GM19468 (cell line): ENCODE measurements at regions not wholly inside any gene's neighbourhood (a gene's known extent, or its start where the extent isn't known, plus 50 kb on each side); places are given as distances from the start of the nearest gene placed in this dataset.
A peak's percentile ranks its signal among the peaks of the same experiment; 100 is the strongest.

Experiments used
- ATAC-seq: cut with Tn5 transposase; IDR thresholded peaks from one replicate; pipeline ENCODE4 v1.9.1; 2021; ENCODE audit warnings: mild to moderate bottlenecking, moderate library complexity, moderate number of reproducible peaks; ENCODE audit not compliant: unreplicated experiment; ENCODE audit errors: extremely low read depth

DNA sequence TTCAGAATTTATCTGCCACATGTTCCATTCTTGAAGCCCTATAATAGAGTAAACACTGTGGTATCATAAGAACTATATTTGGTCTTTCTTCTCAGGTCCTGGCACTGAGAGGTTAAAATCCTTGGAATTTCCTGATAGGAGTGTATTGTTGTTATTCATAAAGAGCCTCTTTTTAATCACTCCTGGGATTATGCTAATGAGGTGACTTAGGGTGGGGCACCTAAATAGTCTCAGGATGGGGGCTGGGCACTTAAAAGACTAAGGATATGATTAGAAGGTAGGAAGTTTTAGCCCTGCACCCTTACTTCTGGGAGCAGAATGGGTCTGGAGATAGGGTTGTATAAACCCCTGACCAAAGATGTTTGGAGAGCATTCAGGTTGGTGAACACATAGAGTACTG is 755.2 kb upstream of the TENM4 start:
- no peak for ATAC-seq

DNA sequence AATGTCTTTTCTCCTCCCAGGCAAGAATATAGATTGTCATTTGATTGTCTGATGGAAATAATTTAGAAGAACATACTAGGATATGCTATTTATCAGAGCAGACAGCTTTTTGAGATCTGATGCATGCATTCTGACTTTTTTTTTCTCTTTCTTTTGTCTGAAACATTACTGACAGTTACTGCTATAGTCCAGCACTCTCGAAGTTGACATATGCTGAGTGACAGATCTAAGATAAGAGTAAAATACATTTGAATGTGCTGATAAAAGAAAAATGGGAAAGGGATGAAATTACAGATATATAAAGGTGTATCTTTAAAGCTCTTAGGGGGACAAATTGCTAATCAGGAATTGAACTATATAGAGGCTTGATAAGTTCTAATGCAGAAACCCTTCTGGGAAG is 753.8 kb upstream of the TENM4 start:
- no peak for ATAC-seq

DNA sequence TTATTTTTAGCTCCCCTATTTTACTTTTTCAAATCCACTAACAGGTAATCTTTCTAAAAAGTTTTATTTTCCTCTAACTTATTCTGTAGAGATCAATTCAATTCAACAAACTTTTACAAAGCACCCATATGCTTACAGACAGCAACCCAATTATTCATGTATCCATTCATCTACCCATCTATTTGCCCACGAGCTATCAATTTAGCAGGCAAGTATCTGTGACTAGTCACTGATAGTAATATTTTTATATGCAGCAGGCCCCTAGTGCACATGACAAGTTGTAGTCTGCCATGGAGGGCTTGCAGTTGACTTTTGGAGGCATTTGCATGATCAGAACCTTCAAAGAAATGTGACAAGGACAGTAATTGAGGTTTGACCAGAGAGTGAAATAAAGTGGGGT is 753.2 kb upstream of the TENM4 start:
- ATAC-seq, result no peak

- no peak for ATAC-seq
These were observed 747.3 kb upstream of the TENM4 start for GRCh38 chr11:80188076-80188627.

DNA sequence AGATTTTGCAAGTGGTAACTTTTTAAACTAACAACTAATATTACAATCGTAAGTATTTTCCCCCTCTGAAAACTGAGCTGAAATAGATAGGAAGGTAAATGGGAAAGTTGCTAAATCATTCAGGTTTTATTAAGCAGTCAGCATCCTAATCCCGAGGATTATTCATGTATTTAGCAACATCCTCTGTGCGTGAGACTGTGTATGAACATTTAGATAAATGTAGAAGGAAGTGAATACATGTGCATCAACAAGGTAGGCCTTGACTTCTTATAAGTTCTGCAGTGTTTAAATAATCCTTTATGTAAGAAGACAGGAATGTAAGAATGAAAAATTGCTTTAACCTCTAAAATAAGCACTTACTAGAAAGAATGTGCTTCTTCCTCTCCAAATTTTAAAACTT is 745.9 kb upstream of the TENM4 start:
- ATAC-seq, result no peak

GRCh38 chr11:80182901-80183300 is 742.1 kb upstream of the TENM4 start:
- ATAC-seq, result no peak

GRCh38 chr11:80173371-80174136 is 732.7 kb upstream of the TENM4 start:
- no peak for ATAC-seq

- ATAC-seq, result no peak
These were observed 728.0 kb upstream of the TENM4 start for GRCh38 chr11:80168796-80169195.

DNA sequence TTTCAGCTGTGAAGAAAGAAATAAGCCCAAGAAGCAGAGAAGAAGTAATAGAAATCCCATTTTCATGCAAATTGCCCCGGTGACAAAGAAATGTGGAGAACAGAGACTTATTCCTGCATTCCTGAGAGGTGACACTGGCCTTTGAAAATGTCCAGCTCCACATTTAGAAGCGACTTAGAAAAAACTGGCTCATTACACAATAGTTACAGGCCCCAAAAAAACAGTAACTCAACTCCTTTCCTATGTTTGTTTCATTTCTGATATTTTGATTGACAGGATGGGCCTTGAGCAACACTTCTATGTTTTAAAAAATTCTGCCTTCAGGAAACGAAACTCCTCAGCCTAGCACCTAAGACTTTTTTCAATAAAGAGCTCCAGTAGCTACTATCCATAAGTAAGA is 726.9 kb upstream of the TENM4 start:
- ATAC-seq, result no peak

DNA sequence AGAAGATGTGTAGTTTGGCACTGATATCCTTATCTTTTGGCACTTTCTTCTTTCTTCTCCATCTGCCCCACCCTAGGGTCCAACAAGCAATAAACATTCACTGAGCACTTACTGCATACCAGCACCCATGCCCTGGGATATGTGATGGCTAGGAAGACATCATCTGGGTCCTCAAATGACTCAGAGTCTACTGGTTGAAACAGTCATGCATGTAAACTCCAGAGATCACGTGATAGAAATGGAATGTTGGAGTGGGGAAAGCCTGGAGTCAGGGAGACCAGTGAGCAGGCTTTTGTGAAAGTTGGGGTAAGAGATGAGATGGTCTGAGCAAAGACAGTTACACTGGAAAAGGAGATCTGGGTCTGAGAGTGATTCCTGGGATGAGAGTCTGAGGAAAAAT is 724.9 kb upstream of the TENM4 start:
- ATAC-seq, result no peak

DNA sequence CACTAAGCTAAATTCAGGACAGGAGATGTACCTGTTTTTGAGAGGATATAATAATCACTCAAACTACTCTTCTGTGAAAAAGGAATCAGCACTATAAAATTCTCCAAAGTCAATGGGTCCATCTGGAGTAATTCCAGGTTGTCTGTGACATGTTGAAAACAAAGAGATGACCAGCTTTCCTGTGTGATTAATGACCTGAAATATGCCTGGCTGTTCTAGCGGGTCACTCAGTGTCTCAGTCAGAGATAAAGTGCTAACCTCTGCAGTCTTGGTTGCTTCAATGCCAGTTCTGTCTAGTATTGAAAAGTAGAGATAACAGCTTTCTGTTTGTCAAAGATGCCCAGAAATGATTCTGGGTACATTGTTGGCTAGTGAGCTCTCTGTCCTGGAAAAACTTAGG is 722.6 kb upstream of the TENM4 start:
- no peak for ATAC-seq

DNA sequence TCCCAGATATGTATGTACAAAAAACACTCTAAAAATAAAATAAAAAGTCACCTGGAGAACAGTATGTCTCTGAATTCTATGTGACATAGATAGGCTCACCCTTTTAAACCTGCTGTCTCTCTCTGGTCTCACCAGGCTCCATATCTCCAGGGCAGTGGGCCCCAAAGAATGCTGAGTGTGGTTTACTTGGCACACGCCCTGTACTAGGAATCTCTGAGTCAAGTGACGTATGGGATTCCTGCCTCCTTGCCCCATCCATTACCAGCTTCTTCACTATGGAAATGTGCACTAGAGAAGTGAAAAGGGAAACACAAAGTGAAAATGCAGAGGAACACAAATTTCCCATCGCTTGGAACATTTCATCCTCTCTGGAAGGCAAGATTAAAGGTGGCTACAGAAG is 722.2 kb upstream of the TENM4 start:
- ATAC-seq, result no peak

- no peak for ATAC-seq
These were observed 721.6 kb upstream of the TENM4 start for GRCh38 chr11:80162387-80162786.

DNA sequence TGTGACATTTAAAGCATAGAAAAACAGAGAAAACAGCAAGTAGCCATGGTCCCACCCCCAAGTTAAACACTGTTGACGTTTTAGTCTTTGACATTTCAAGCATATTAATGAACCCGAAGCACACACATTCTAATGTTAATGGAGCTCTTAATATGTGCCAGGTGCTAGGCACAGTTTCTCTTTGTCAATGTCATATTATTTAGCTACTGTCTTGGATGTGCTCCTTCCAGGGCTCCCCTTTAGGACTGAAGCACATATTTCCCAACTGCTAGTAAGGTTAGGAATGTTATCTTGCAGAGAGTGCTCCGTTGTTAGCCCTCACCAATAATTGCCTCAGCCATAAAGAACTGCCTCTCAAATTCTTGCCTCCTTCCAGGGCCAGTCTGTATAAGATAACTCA is 716.6 kb upstream of the TENM4 start:
- ATAC-seq, result no peak

DNA sequence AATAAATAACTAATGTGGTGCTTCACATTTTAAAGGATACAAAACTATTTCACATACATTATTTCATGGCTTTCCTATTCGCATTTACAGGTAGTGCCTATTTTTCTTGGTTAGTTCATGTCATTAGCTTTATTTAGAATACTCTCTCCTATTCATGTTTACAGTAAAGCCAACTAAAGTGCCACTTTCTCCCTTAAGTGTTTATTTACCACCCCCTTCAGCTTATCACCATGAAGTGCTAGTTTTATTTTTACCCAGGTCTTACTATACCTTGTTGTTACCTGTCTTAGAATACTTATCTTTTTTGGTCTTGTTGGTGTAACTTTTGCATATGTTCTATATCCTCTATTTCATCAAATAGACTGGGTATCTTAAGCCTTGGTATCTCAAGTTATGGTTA is 715.2 kb upstream of the TENM4 start:
- ATAC-seq, result no peak

- peak; percentile 72 for ATAC-seq
These were observed 714.7 kb upstream of the TENM4 start for GRCh38 chr11:80155412-80156017.

DNA sequence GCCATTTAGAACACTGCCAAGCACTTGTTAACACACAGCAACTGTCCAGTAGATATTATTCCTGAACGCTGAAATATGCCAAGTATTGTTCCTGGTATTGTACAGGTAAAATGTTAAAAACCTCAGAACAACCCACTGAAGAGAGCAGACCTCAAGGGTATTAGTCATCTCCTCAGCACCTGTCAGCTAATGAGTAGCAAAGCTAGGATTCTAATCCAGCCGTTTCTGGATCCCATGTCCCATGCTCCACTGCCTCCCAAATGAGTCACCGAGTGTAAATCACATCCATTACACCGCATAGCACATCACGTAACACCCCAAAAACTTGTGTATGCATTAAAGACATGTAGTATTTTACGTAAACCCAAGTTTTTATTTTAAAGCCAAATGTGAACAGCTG is 705.4 kb upstream of the TENM4 start:
- ATAC-seq, result no peak

DNA sequence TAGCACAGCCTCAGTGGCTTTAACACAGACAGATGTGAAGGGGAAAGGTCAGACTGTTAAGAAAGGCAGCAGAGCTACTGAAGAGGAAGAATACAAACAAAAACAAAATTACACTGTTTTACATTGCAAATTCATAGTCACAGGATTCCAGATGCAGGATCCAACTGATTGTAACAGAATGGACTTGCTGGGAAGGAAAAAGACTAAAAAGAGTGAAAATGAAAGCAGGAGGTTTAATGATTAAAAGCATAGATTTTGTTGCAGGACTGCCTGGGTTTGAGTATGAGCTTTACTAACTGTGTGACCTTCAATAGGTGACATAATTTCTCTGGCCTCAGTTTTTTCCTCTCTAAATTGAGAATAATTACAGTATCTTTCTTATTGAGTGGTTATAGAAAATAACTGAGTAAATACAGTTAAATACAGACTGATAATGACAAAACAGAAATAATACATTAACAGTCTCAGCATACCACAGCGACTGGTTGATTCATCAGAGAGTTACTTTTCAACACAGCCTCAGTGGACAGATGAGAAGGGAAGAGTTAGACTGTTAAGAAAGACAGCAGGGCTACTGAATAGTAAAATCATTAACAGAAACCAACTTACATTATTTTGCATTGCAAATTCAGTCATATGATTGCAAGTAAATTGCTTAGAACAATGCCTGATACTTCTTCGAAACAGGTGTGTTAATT is 704.2 kb upstream of the TENM4 start:
- no peak for ATAC-seq

DNA sequence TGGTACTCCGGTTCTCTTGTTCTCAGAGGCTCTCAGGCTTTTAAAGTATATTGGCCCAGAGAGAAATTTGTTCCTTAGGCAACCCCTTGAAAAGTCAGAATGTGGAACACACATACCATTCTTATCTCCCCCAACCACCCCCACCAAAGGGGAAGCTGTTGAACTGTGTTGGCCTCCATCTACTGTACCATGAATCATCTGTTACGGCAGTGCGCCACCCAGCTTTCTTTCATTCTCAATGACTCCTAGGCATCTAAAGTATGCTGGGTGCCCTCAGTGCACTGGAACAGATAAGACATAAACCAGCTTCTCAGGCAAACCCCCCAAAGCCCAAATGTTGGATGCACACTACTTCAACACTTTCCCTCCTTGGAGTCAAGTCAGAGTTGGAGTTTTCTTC is 696.2 kb upstream of the TENM4 start:
- ATAC-seq, result no peak

DNA sequence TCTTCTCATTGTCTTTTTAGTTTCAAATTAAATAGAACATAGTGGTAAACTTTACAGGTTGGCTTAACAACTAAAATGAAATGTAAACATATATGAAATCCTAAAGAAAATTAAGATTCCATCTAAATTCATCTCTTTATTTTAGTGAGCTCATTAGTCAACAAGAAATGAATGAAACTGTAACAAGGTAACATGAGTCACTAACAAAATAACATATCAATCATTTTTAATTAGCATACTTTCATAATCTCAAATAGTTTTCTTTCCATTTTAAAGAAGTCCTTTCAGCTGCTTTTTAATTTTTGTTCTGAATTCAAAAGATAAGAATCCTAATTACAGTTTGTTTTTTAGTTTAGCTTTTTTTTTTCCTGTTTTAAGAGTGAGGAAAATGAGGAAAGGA is 688.6 kb upstream of the TENM4 start:
- ATAC-seq, result no peak

DNA sequence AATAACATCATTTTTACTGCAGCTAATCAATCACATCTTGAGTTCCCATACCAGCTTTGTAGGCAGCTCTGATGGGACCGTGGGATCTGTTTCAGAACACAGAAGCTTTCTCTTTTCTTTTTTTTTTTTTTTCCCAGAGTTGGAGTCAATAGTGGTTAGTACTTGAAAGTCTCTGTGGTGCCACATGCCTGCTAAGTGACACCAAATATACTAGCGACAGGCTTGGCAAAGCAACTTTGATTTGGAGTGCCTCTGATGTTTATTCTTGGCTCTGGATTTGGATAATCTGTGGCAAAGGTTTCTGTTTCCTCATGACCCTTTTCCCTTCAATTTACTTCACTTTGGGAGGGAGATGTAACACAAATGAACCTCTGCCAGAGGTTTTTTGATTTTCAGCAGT is 681.4 kb upstream of the TENM4 start:
- ATAC-seq, result no peak
